Type B pancreatic cell (in vitro differentiated cells): ENCODE measurements at regions not wholly inside any gene's neighbourhood (a gene's known extent, or its start where the extent isn't known, plus 50 kb on each side); places are given as distances from the start of the nearest gene placed in this dataset.
"Not testable (repeated sequence)": the region's sequence is repeated elsewhere in the genome, so short reads cannot be mapped to it uniquely, and the experiment has no call there.

Experiments used
- DNase-seq: peaks from one replicate; pipeline ENCODE4 v3.0.0; 2021; ENCODE audit warnings: mixed read lengths; ENCODE audit not compliant: unreplicated experiment; ENCODE audit errors: extremely low spot score
- H3K27ac Mint-ChIP-seq: 2 replicates; pipeline ENCODE4 v1.8.0; 2021; ENCODE audit warnings: mild to moderate bottlenecking, mixed read lengths
- H3K27me3 Mint-ChIP-seq: 2 replicates; pipeline ENCODE4 v1.8.0; 2021; ENCODE audit warnings: mixed read lengths
- H3K36me3 Mint-ChIP-seq: 2 replicates; pipeline ENCODE4 v1.8.0; 2021; ENCODE audit warnings: mixed read lengths
- H3K4me1 Mint-ChIP-seq: one replicate; pipeline ENCODE4 v1.8.0; 2021; ENCODE audit warnings: mixed read lengths; ENCODE audit not compliant: unreplicated experiment
- H3K4me3 Mint-ChIP-seq: 2 replicates; pipeline ENCODE4 v1.8.0; 2021; ENCODE audit warnings: mild to moderate bottlenecking, mixed read lengths
- H3K9me3 Mint-ChIP-seq: 2 replicates; pipeline ENCODE4 v1.8.0; 2021; ENCODE audit warnings: mixed read lengths
- CTCF ChIP-seq: fragments of 200-600 bp; sonication (generic); conservative IDR thresholded peaks from 2 replicates; pipeline ENCODE4 v1.5.0; 2021; ENCODE audit warnings: antibody characterized with exemption, mild to moderate bottlenecking

- peaks cover under 1% of the 10 kb centered on the region for H3K27me3 Mint-ChIP-seq
These were observed 95.1 kb upstream of the GRIN2B start for GRCh38 chr12:14076538-14076937.

DNA sequence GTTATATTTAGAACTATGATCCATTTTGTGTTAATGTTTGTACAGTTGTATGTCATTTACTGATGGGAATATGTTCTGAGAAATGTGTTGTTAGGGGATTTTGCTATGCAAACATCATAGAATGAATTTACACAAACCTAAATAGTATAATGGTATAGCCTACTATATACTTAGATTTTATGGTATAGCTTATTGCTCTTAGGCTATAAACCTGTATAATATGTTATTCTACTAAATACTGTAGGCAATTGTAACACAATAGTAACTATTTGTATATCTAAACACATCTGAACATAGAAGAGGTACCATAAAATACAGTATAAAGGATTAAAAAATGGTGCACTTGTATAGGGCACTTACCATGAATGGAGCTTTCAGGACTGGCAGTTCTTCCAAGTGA, 105.4 kb upstream of the GRIN2B start:
- Mint-ChIP-seq H3K4me1 (no peaks in the 10 kb centered on the region), H3K27me3 (peaks cover 8% of the 10 kb centered on the region), H3K4me3 (no peak overlapping the region), H3K27ac (no peak overlapping the region), H3K9me3 (no peaks in the 10 kb centered on the region), H3K36me3 (no peaks in the 10 kb centered on the region)
- DNase-seq = no peak
- no peak for TF ChIP-seq CTCF

More at GRCh38 chr12:14076538-14076937, 95.1 kb upstream of the GRIN2B start:
- Mint-ChIP-seq H3K36me3 (no peaks in the 10 kb centered on the region), H3K4me1 (no peaks in the 10 kb centered on the region), H3K9me3 (no peaks in the 10 kb centered on the region), H3K4me3 (no peak overlapping the region), H3K27ac (no peak overlapping the region)
- no peak for TF ChIP-seq CTCF
- no peak for DNase-seq

DNA sequence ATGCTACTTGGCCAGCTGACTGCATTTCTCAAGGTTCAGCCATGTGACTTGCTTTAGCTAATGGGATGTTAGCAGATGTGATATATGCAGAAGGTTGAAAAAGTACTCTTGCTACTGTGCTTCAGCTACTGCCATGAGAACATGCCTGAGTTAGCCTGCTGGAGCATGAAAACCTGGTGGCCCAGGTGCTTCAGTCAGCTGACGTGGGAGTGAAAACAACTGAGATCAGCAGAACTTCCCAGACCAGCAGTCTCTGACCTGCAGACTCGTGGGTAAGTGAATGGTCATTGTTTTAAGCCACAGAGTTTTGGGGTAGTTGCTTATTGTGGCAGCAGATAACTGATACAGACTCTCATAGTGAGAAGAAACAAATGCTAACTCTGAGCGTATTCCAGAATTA, 118.6 kb upstream of the GRIN2B start:
- no peak for TF ChIP-seq CTCF
- H3K27ac Mint-ChIP-seq = no peak overlapping the region
- DNase-seq = no peak
- peaks cover 7% of the 10 kb centered on the region for H3K9me3 Mint-ChIP-seq
- peaks cover 4% of the 10 kb centered on the region for H3K36me3 Mint-ChIP-seq
- H3K27me3 Mint-ChIP-seq = peaks cover 16% of the 10 kb centered on the region
- no peak overlapping the region for H3K4me3 Mint-ChIP-seq
- H3K4me1 Mint-ChIP-seq = no peaks in the 10 kb centered on the region

GRCh38 chr12:14101556-14101955, 120.2 kb upstream of the GRIN2B start:
- not testable (repeated sequence) for DNase-seq, H3K4me1 Mint-ChIP-seq, H3K36me3 Mint-ChIP-seq, H3K27ac Mint-ChIP-seq, H3K4me3 Mint-ChIP-seq, H3K9me3 Mint-ChIP-seq
- peaks cover 16% of the 10 kb centered on the region for H3K27me3 Mint-ChIP-seq

- Mint-ChIP-seq H3K9me3 (no peaks in the 10 kb centered on the region), H3K27ac (no peak overlapping the region), H3K36me3 (no peaks in the 10 kb centered on the region), H3K4me1 (no peaks in the 10 kb centered on the region), H3K4me3 (no peak overlapping the region), H3K27me3 (peaks cover 42% of the 10 kb centered on the region)
- peak; percentile 55 for TF ChIP-seq CTCF
- DNase-seq = no peak
These were observed 129.9 kb upstream of the GRIN2B start for GRCh38 chr12:14111230-14111865.

DNA sequence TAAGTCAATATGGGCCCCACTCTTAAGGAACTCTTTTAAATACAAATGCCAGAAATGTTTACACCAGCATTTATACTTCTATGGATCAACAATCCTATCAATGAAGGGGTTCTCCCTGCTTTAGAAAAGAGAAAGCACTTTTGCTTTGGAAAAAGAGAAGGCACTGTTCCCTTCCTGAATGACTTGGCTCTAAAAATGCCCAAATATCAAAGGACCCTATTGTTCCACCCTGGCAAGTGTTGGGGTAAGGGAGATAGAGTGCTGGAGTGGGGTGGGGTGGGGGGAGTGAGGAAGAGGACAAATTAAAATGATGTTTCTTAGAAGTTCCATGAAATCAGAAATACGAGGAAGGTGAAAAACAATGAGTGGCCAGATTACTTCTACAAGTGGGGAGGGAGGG, 131.6 kb upstream of the GRIN2B start:
- no peaks in the 10 kb centered on the region for H3K9me3 Mint-ChIP-seq
- no peak overlapping the region for H3K27ac Mint-ChIP-seq
- DNase-seq = no peak
- H3K36me3 Mint-ChIP-seq = peaks cover 3% of the 10 kb centered on the region
- no peaks in the 10 kb centered on the region for H3K4me1 Mint-ChIP-seq
- H3K27me3 Mint-ChIP-seq = peaks cover 33% of the 10 kb centered on the region
- no peak overlapping the region for H3K4me3 Mint-ChIP-seq
- TF ChIP-seq CTCF = no peak
